Mesendoderm (in vitro differentiated cells): ENCODE measurements at regions not wholly inside any gene's neighbourhood (a gene's known extent, or its start where the extent isn't known, plus 50 kb on each side); places are given as distances from the start of the nearest gene placed in this dataset.

Experiments used
- DNase-seq: peaks from one replicate; pipeline ENCODE4 v3.0.0; 2013
- H2AK5ac ChIP-seq: 2 replicates; pipeline ENCODE4 v1.6.1; 2013; ENCODE audit warnings: low read length, inconsistent platforms
- H2BK120ac ChIP-seq: 2 replicates; pipeline ENCODE4 v1.6.1; 2013; ENCODE audit warnings: low read depth, mild to moderate bottlenecking, low read length, moderate library complexity, mixed read lengths
- H2BK15ac ChIP-seq: replicated peaks from 2 replicates; pipeline ENCODE4 v1.6.1; 2013; ENCODE audit warnings: low read depth, mild to moderate bottlenecking, moderate library complexity
- H2BK5ac ChIP-seq: 2 replicates; pipeline ENCODE4 v1.6.1; 2013; ENCODE audit warnings: low read length, inconsistent platforms
- H3K18ac ChIP-seq: 2 replicates; pipeline ENCODE4 v1.6.1; 2013; ENCODE audit warnings: mild to moderate bottlenecking, low read length, mixed read lengths
- H3K23ac ChIP-seq: one replicate; pipeline ENCODE4 v1.6.1; 2013; ENCODE audit warnings: low read length
- H3K27ac ChIP-seq: 2 replicates; pipeline ENCODE4 v1.5.1; 2013; ENCODE audit warnings: low read depth, mild to moderate bottlenecking, inconsistent platforms, low read length, moderate library complexity
- H3K27me3 ChIP-seq: 2 replicates; pipeline ENCODE4 v1.6.1; 2013; ENCODE audit warnings: low read length, control low read depth, mild to moderate bottlenecking, inconsistent platforms; ENCODE audit not compliant: insufficient read depth, poor library complexity
- H3K36me3 ChIP-seq: 2 replicates; pipeline ENCODE4 v1.6.1; 2013; ENCODE audit warnings: low read length, inconsistent platforms; ENCODE audit not compliant: control insufficient read depth, insufficient read depth
- H3K4ac ChIP-seq: one replicate; pipeline ENCODE4 v1.6.1; 2013; ENCODE audit warnings: low read depth, mild to moderate bottlenecking, low read length, moderate library complexity
- H3K4me1 ChIP-seq: 2 replicates; pipeline ENCODE4 v1.6.1; 2013; ENCODE audit warnings: low read depth, low read length, inconsistent platforms; ENCODE audit not compliant: control insufficient read depth
- H3K4me2 ChIP-seq: 2 replicates; pipeline ENCODE4 v1.6.1; 2013; ENCODE audit warnings: low read length
- H3K4me3 ChIP-seq: 2 replicates; pipeline ENCODE4 v1.5.1; 2013; ENCODE audit warnings: mild to moderate bottlenecking, low read length
- H3K56ac ChIP-seq: one replicate; pipeline ENCODE4 v1.6.1; 2013; ENCODE audit warnings: low read length
- H3K79me1 ChIP-seq: 2 replicates; pipeline ENCODE4 v1.6.1; 2013; ENCODE audit warnings: low read length, inconsistent platforms
- H3K79me2 ChIP-seq: 2 replicates; pipeline ENCODE4 v1.6.1; 2013; ENCODE audit warnings: mild to moderate bottlenecking, low read length; ENCODE audit not compliant: control insufficient read depth, insufficient read depth
- H3K9ac ChIP-seq: 2 replicates; pipeline ENCODE4 v1.6.1; 2013; ENCODE audit warnings: low read length, inconsistent platforms
- H4K5ac ChIP-seq: one replicate; pipeline ENCODE4 v1.6.1; 2013; ENCODE audit warnings: low read length
- H4K8ac ChIP-seq: one replicate; pipeline ENCODE4 v1.6.1; 2013; ENCODE audit warnings: low read depth, mild to moderate bottlenecking, control low read depth, low read length, moderate library complexity
- WGBS: extraction: QIAGEN DNeasy Blood & Tissue Kit; methylation state at CpG from one replicate; pipeline ENCODE4 v1.1.7; 2013; ENCODE audit warnings: low lambda C conversion rate, missing lambda C conversion rate; ENCODE audit not compliant: insufficient coverage; ENCODE audit errors: extremely low coverage; 5-methylcytosine and 5-hydroxymethylcytosine counted together

- Histone ChIP-seq H3K9ac (no peak overlapping the region), H3K4me3 (no peak overlapping the region), H3K4me2 (no peak overlapping the region), H3K27me3 (no peaks in the 10 kb centered on the region), H3K56ac (no peak overlapping the region), H3K23ac (no peak overlapping the region), H4K8ac (no peak overlapping the region), H3K79me2 (no peaks in the 10 kb centered on the region), H3K27ac (peak overlapping the region; percentile 5), H3K36me3 (no peaks in the 10 kb centered on the region), H2BK5ac (no peak overlapping the region), H2AK5ac (no peak overlapping the region), H4K5ac (no peak overlapping the region), H2BK15ac (no peak overlapping the region), H3K4ac (peak overlapping the region; percentile 79), H3K4me1 (peaks cover 12% of the 10 kb centered on the region), H3K18ac (peak overlapping the region; percentile 76), H3K79me1 (no peaks in the 10 kb centered on the region), H2BK120ac (peak overlapping the region; percentile 67)
- DNase-seq, result no peak
- no CpG with 5 or more reads among the region's 8 CpGs for WGBS
Observed at GRCh38 chr1:244349581-244350001, 102.1 kb downstream of the ADSS2 start.

- H3K4me1 ChIP-seq, result peaks cover 12% of the 10 kb centered on the region
- H3K4me2 ChIP-seq, result no peak overlapping the region
- H3K18ac ChIP-seq, result peak overlapping the region; percentile 76
- no peaks in the 10 kb centered on the region for H3K27me3 ChIP-seq
- no peak overlapping the region for H2AK5ac ChIP-seq
- no peak overlapping the region for H2BK5ac ChIP-seq
- H3K36me3 ChIP-seq, result no peaks in the 10 kb centered on the region
- H2BK120ac ChIP-seq, result peak overlapping the region; percentile 39
- WGBS, result no CpG with 5 or more reads among the region's 6 CpGs
- no peak overlapping the region for H4K8ac ChIP-seq
- no peak overlapping the region for H3K56ac ChIP-seq
- H3K79me1 ChIP-seq, result no peaks in the 10 kb centered on the region
- no peak overlapping the region for H4K5ac ChIP-seq
- DNase-seq, result no peak
- H3K9ac ChIP-seq, result no peak overlapping the region
- H3K4ac ChIP-seq, result peak overlapping the region; percentile 79
- H2BK15ac ChIP-seq, result no peak overlapping the region
- no peak overlapping the region for H3K23ac ChIP-seq
- H3K79me2 ChIP-seq, result no peaks in the 10 kb centered on the region
- no peak overlapping the region for H3K4me3 ChIP-seq
- H3K27ac ChIP-seq, result peak overlapping the region; percentile 5
Observed at GRCh38 chr1:244350027-244350426, 101.7 kb downstream of the ADSS2 start.

- WGBS, result no CpG with 5 or more reads among the region's 7 CpGs
- Histone ChIP-seq H2BK120ac (peak overlapping the region; percentile 29), H2BK15ac (no peak overlapping the region), H3K4me1 (peaks cover 12% of the 10 kb centered on the region), H4K8ac (no peak overlapping the region), H2BK5ac (peak overlapping the region; percentile 86), H2AK5ac (peak overlapping the region; percentile 91), H3K4me2 (no peak overlapping the region), H3K23ac (no peak overlapping the region), H3K79me2 (no peaks in the 10 kb centered on the region), H3K79me1 (no peaks in the 10 kb centered on the region), H3K27me3 (no peaks in the 10 kb centered on the region), H3K18ac (peak overlapping the region; percentile 21), H3K36me3 (no peaks in the 10 kb centered on the region), H3K4ac (peak overlapping the region; percentile 71), H4K5ac (no peak overlapping the region), H3K4me3 (no peak overlapping the region), H3K27ac (peak overlapping the region; percentile 29), H3K56ac (peak overlapping the region; percentile 75), H3K9ac (no peak overlapping the region)
- no peak for DNase-seq
Observed at GRCh38 chr1:244352156-244352830, 99.4 kb downstream of the ADSS2 start.

GRCh38 chr1:244353551-244354091 is 98.1 kb downstream of the ADSS2 start:
- Histone ChIP-seq H3K4ac (no peak overlapping the region), H3K79me1 (no peaks in the 10 kb centered on the region), H2BK120ac (peak overlapping the region; percentile 47), H3K36me3 (no peaks in the 10 kb centered on the region), H3K18ac (peak overlapping the region; percentile 1), H2BK5ac (peak overlapping the region; percentile 45), H2BK15ac (no peak overlapping the region), H2AK5ac (no peak overlapping the region), H3K4me3 (no peak overlapping the region), H3K4me2 (no peak overlapping the region), H3K9ac (no peak overlapping the region), H3K79me2 (no peaks in the 10 kb centered on the region), H3K27me3 (no peaks in the 10 kb centered on the region), H4K8ac (no peak overlapping the region), H3K4me1 (peaks cover 12% of the 10 kb centered on the region), H3K23ac (no peak overlapping the region), H3K56ac (peak overlapping the region; percentile 51), H3K27ac (peak overlapping the region; percentile 89), H4K5ac (no peak overlapping the region)
- DNase-seq, result peak; percentile 91
- no CpG with 5 or more reads among the region's 7 CpGs for WGBS

GRCh38 chr1:244354810-244355278 is 96.9 kb downstream of the ADSS2 start:
- WGBS, result no CpG with 5 or more reads among the region's 5 CpGs

More at GRCh38 chr1:244354810-244355278, 96.9 kb downstream of the ADSS2 start:
- peak overlapping the region; percentile 89 for H3K27ac ChIP-seq
- no peak overlapping the region for H2AK5ac ChIP-seq
- no peak overlapping the region for H2BK15ac ChIP-seq
- H3K4ac ChIP-seq, result no peak overlapping the region
- H3K9ac ChIP-seq, result no peak overlapping the region
- H3K79me1 ChIP-seq, result no peaks in the 10 kb centered on the region
- peak overlapping the region; percentile 3 for H3K18ac ChIP-seq
- H3K27me3 ChIP-seq, result no peaks in the 10 kb centered on the region
- H3K4me3 ChIP-seq, result no peak overlapping the region
- no peak overlapping the region for H2BK5ac ChIP-seq
- H4K5ac ChIP-seq, result no peak overlapping the region
- H2BK120ac ChIP-seq, result no peak overlapping the region
- peaks cover 12% of the 10 kb centered on the region for H3K4me1 ChIP-seq
- H3K56ac ChIP-seq, result peak overlapping the region; percentile 25
- no peak overlapping the region for H3K4me2 ChIP-seq
- H4K8ac ChIP-seq, result no peak overlapping the region
- H3K79me2 ChIP-seq, result no peaks in the 10 kb centered on the region
- DNase-seq, result no peak
- no peak overlapping the region for H3K23ac ChIP-seq
- H3K36me3 ChIP-seq, result no peaks in the 10 kb centered on the region
